Ishikawa (cell line): ENCODE measurements at regions not wholly inside any gene's neighbourhood (a gene's known extent, or its start where the extent isn't known, plus 50 kb on each side); places are given as distances from the start of the nearest gene placed in this dataset.

ENCODE experiments used
- CEBPB ChIP-seq: IDR thresholded peaks from 2 replicates; pipeline ENCODE4 v1.6.1; 2012
- CREB1 ChIP-seq: IDR thresholded peaks from 2 replicates; pipeline ENCODE4 v1.6.1; 2012; ENCODE audit warnings: low read depth
- EGR1 ChIP-seq: IDR thresholded peaks from 2 replicates; pipeline ENCODE4 v1.6.1; 2012
- EP300 ChIP-seq: IDR thresholded peaks from 2 replicates; pipeline ENCODE4 v1.6.1; 2012; ENCODE audit warnings: borderline replicate concordance
- FOXM1 ChIP-seq: IDR thresholded peaks from 2 replicates; pipeline ENCODE4 v1.6.1; 2012; ENCODE audit warnings: low read depth, borderline replicate concordance
- MAX ChIP-seq: IDR thresholded peaks from 2 replicates; pipeline ENCODE4 v1.6.1; 2012
- NFIC ChIP-seq: IDR thresholded peaks from 2 replicates; pipeline ENCODE4 v1.6.1; 2012
- RAD21 ChIP-seq: IDR thresholded peaks from 2 replicates; pipeline ENCODE4 v1.6.1; 2012; ENCODE audit warnings: low read depth
- TAF1 ChIP-seq: IDR thresholded peaks from 2 replicates; pipeline ENCODE4 v1.6.1; 2012; ENCODE audit warnings: low read depth, mild to moderate bottlenecking
- TCF12 ChIP-seq: IDR thresholded peaks from 2 replicates; pipeline ENCODE4 v1.6.1; 2012; ENCODE audit warnings: low read depth
- TEAD4 ChIP-seq: IDR thresholded peaks from 2 replicates; pipeline ENCODE4 v1.6.1; 2012
- USF1 ChIP-seq: IDR thresholded peaks from 2 replicates; pipeline ENCODE4 v1.6.1; 2012
- YY1 ChIP-seq: IDR thresholded peaks from 2 replicates; pipeline ENCODE4 v1.6.1; 2012; ENCODE audit warnings: low read depth
- ZBTB7A ChIP-seq: IDR thresholded peaks from 2 replicates; pipeline ENCODE4 v1.6.1; 2012; ENCODE audit warnings: low read depth
- TF ChIP-seq, protein P1 (sequence below): IDR thresholded peaks from 2 replicates; pipeline ENCODE4 v1.6.1; 2012; ENCODE audit warnings: low read depth, mild to moderate bottlenecking

DNA sequence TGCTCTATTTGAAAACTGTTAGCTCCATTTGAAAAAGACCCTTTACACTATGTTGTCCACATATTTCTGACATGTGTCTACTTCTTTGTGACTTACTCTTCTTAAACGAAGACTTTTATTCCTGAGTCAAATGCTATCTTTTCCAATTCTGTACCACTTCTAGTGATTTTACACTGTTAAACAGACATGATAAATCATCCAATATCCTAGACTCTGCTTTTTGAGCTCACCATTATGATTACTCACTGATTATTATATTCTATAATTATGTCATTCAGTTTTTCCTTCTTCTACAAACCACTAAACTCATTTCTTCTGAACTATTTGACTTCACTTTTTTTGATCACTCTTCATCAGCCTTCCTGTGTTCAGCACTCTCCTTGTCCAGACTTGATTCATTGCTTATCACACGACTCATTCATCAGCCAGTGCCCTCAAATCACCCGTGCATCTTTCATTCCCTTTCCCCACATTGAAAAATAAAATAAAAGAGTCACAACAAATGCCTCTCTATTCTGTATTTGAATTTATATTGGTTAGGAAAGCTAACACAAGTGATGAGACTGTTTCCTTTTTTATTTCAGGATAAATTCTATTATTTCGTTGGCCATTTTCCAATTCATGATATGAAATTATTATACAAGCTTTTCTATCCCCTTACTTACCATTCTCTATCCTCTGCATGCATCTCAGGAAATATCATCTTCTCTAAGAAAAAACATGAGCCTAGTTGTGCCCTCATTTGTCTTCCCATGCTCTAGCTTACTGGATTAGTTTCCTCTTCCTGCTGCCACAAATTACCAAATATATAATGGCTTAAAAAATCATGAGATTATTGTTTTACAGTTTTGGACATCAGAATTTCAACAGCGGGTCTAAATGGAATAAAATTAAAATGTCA is 1482.1 kb upstream of the MIR17HG start:
- TF ChIP-seq EP300, result no peak
- TF ChIP-seq EGR1, result no peak
- TF ChIP-seq FOXM1, result no peak
- TF ChIP-seq TEAD4, result no peak
- TF ChIP-seq, protein P1, sequence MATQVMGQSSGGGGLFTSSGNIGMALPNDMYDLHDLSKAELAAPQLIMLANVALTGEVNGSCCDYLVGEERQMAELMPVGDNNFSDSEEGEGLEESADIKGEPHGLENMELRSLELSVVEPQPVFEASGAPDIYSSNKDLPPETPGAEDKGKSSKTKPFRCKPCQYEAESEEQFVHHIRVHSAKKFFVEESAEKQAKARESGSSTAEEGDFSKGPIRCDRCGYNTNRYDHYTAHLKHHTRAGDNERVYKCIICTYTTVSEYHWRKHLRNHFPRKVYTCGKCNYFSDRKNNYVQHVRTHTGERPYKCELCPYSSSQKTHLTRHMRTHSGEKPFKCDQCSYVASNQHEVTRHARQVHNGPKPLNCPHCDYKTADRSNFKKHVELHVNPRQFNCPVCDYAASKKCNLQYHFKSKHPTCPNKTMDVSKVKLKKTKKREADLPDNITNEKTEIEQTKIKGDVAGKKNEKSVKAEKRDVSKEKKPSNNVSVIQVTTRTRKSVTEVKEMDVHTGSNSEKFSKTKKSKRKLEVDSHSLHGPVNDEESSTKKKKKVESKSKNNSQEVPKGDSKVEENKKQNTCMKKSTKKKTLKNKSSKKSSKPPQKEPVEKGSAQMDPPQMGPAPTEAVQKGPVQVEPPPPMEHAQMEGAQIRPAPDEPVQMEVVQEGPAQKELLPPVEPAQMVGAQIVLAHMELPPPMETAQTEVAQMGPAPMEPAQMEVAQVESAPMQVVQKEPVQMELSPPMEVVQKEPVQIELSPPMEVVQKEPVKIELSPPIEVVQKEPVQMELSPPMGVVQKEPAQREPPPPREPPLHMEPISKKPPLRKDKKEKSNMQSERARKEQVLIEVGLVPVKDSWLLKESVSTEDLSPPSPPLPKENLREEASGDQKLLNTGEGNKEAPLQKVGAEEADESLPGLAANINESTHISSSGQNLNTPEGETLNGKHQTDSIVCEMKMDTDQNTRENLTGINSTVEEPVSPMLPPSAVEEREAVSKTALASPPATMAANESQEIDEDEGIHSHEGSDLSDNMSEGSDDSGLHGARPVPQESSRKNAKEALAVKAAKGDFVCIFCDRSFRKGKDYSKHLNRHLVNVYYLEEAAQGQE, result no peak
- TF ChIP-seq USF1, result no peak
- no peak for TF ChIP-seq TAF1
- no peak for TF ChIP-seq ZBTB7A
- no peak for TF ChIP-seq TCF12
- no peak for TF ChIP-seq MAX
- no peak for TF ChIP-seq RAD21
- TF ChIP-seq YY1, result no peak
- no peak for TF ChIP-seq CEBPB
- no peak for TF ChIP-seq NFIC
- TF ChIP-seq CREB1, result no peak

- TF ChIP-seq, protein P1, result no peak
- TF ChIP-seq RAD21, result no peak
- TF ChIP-seq NFIC, result no peak
- TF ChIP-seq EGR1, result no peak
Observed at GRCh38 chr13:89869312-89869711, 1478.2 kb upstream of the MIR17HG start.

DNA sequence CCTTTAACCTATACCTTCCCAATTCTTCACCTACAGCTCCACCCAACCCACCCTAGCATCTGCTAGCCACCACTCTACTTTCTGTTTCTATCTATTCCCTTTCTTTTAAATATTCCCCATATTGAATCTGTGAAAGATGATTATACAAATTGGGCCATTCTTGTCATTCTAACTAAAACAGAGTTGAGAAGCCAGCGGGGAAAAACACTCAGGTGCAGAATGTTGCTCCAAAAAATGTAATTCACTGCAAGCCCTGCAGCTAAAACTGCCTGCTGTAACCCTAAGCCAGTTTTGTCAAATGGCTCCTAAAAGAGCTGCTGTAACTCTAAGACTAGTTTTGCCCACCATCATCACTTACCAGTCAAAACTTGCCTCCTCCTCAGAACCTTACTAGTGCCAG is 1468.6 kb upstream of the MIR17HG start:
- TF ChIP-seq CEBPB (no peak), TCF12 (no peak), TEAD4 (no peak), EP300 (no peak), NFIC (no peak)

GRCh38 chr13:89880201-89880600 is 1467.3 kb upstream of the MIR17HG start:
- TF ChIP-seq, protein P1, result no peak
- no peak for TF ChIP-seq NFIC
- no peak for TF ChIP-seq EP300
- no peak for TF ChIP-seq MAX
- no peak for TF ChIP-seq CREB1
- no peak for TF ChIP-seq USF1
- no peak for TF ChIP-seq CEBPB
- no peak for TF ChIP-seq TEAD4
- TF ChIP-seq ZBTB7A, result no peak
